ACC112 (cell line): ENCODE measurements at regions not wholly inside any gene's neighbourhood (a gene's known extent, or its start where the extent isn't known, plus 50 kb on each side); places are given as distances from the start of the nearest gene placed in this dataset.
"Not testable (repeated sequence)": the region's sequence is repeated elsewhere in the genome, so short reads cannot be mapped to it uniquely, and the experiment has no call there.

ENCODE experiments used
- H2AFZ ChIP-seq: fragments of 200-600 bp; sonication (generic); one replicate; pipeline ENCODE4 v1.6.0; 2017; ENCODE audit warnings: antibody characterized with exemption, low read length; ENCODE audit not compliant: unreplicated experiment
- H3K27ac ChIP-seq: fragments of 200-600 bp; sonication (generic); 2 replicates; pipeline ENCODE4 v1.5.1; 2014; ENCODE audit warnings: low read depth, mild to moderate bottlenecking, antibody characterized with exemption, low read length, moderate library complexity
- H3K27me3 ChIP-seq: fragments of 200-600 bp; sonication (generic); 2 replicates; pipeline ENCODE4 v1.6.1; 2014; ENCODE audit warnings: mild to moderate bottlenecking, antibody characterized with exemption, low read length, moderate library complexity, mixed read lengths; ENCODE audit not compliant: insufficient read depth
- H3K36me3 ChIP-seq: fragments of 200-600 bp; sonication (generic); 2 replicates; pipeline ENCODE4 v1.6.1; 2016; ENCODE audit warnings: mild to moderate bottlenecking, antibody characterized with exemption, low read length, moderate library complexity, mixed read lengths; ENCODE audit not compliant: insufficient read depth
- H3K4me1 ChIP-seq: fragments of 200-600 bp; sonication (generic); one replicate; pipeline ENCODE4 v1.6.1; 2016; ENCODE audit warnings: low read length, mixed read lengths; ENCODE audit not compliant: insufficient read depth, unreplicated experiment, control insufficient read depth
- H3K4me3 ChIP-seq: fragments of 200-600 bp; sonication (generic); 2 replicates; pipeline ENCODE4 v1.5.1; 2014; ENCODE audit warnings: mild to moderate bottlenecking, low read depth, low read length
- H3K79me2 ChIP-seq: fragments of 200-600 bp; sonication (generic); one replicate; pipeline ENCODE4 v1.6.0; 2016; ENCODE audit warnings: low read length; ENCODE audit not compliant: control insufficient read depth, unreplicated experiment, insufficient read depth

DNA sequence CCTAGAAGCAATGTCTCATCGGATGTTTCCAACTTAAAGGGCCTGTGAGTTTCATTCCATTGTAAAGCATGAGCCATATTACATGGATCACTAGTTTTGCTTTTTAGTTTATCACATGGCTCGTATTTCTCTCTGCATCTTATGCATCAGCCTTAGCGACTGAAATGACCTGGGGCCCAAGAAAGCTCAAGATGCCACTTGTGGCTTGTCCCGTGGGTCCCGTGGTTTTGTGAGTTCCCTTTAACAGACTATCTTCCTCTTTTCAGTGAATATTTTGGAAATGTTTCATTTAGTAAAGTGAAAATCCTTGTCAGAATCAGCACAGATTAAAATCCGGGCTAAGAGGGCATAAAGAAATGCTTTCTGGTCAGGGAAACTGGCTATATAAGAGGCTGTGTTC is 86.2 kb upstream of the PPM1H start:
- Histone ChIP-seq H3K36me3 (no peaks in the 10 kb centered on the region), H2AFZ (no peak overlapping the region), H3K79me2 (no peaks in the 10 kb centered on the region), H3K27me3 (no peaks in the 10 kb centered on the region), H3K27ac (no peak overlapping the region), H3K4me3 (no peak overlapping the region), H3K4me1 (peaks cover 7% of the 10 kb centered on the region)

DNA sequence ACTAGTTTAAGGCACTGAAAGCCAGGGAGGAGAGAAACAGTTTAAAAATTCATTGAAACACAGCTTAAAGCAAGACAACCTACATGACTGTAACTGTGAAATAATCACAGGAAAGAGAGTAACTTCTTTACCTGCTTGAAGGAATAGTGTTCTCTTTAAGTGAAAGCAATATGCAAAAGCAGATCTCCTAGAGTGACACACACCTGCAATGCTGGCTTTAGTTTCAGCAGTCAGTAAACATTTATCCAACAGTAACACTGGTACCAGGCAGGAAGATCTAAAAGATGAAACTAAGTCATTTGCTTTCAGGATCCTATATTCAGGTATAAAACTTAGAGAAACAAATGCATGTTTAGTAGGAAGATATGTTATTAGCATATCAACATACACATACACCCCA is 85.3 kb upstream of the PPM1H start:
- H2AFZ ChIP-seq: no peak overlapping the region
- H3K27ac ChIP-seq: no peak overlapping the region
- H3K4me3 ChIP-seq: no peak overlapping the region
- H3K79me2 ChIP-seq: no peaks in the 10 kb centered on the region
- H3K36me3 ChIP-seq: no peaks in the 10 kb centered on the region
- no peaks in the 10 kb centered on the region for H3K27me3 ChIP-seq
- peaks cover 7% of the 10 kb centered on the region for H3K4me1 ChIP-seq

DNA sequence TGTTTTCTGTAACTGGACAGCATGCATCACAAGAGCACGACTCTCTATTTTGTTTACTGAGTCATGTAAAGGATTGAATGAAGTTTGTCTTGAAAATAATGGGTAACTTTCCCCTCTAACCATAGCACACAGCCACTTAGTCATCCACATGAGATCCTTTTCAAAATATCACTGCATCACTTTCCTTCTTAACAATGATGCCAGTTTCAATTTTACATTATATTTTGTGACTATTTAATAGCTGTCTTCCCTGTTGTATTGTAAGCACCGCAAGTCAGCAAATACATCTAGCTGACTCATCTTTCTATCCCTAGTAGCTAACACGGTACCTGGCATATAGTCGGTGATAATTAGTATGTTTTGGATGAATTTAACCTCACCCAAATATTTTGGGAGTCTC is 83.3 kb upstream of the PPM1H start:
- H2AFZ ChIP-seq: no peak overlapping the region
- H3K27me3 ChIP-seq: no peaks in the 10 kb centered on the region
- no peaks in the 10 kb centered on the region for H3K36me3 ChIP-seq
- H3K4me1 ChIP-seq: peaks cover 7% of the 10 kb centered on the region
- no peak overlapping the region for H3K4me3 ChIP-seq
- no peaks in the 10 kb centered on the region for H3K79me2 ChIP-seq
- no peak overlapping the region for H3K27ac ChIP-seq

DNA sequence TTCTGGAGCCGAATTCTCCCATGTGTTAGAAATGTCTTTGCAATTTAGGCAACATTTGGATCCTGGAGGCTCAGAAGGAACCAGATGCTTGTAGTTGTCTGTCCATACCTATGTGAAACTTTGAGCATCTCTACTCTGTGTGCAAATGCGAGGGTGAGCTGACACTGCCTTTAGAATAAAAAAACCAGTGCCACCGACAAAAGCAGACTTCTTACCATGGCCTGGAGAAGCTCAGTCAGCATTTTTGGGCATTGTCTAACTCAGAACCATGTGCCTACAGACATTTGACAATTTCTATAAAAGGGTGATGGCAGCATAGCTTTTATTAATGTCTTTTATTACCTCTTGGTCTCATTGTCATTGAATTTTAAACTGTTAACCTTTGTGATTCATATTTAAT is 78.4 kb upstream of the PPM1H start:
- H3K27ac ChIP-seq: no peak overlapping the region
- H3K4me3 ChIP-seq: no peak overlapping the region
- no peaks in the 10 kb centered on the region for H3K79me2 ChIP-seq
- H2AFZ ChIP-seq: no peak overlapping the region
- no peaks in the 10 kb centered on the region for H3K36me3 ChIP-seq
- H3K4me1 ChIP-seq: peaks cover under 1% of the 10 kb centered on the region
- H3K27me3 ChIP-seq: no peaks in the 10 kb centered on the region

DNA sequence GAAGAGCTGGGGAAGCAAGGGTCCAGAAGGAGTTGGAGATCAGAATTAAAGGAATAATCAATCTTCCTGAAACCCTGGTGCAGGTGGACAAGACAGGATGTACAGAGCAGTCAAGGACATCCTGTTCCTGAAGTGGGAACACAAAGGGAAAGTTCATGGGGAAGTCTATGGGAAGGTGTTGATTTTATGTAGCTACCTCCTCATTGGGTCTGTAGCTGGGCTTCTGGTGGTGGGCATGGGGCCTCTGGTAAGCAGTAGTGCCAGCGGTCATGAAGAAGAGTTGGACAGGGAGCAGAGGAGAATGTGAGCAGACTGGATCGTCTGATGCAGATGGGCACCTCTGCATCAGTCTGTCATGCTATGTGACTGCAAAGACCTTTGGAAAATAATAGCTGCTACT is 75.7 kb upstream of the PPM1H start:
- H3K4me1 ChIP-seq: no peaks in the 10 kb centered on the region
- H3K36me3 ChIP-seq: no peaks in the 10 kb centered on the region
- H3K27me3 ChIP-seq: no peaks in the 10 kb centered on the region
- no peak overlapping the region for H3K4me3 ChIP-seq
- no peaks in the 10 kb centered on the region for H3K79me2 ChIP-seq
- H2AFZ ChIP-seq: no peak overlapping the region
- no peak overlapping the region for H3K27ac ChIP-seq

DNA sequence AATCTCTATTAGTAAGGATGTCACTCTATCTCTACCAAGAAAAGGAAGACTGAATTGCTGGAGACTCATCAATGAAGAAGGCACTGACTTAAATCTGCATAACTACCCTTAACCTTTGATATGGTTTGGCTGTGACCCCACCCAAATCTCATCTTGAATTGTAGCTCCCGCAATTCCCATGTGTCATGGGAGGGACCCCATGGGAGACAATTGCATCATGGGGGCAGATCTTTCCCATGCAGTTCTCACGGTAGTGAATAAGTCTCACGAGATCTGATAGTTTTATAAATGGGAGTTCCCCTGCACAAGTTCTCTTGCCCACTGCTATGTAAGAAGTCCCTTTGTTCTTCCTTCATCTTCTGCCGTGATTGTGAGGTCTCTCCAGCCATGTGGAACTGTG is 73.4 kb upstream of the PPM1H start:
- H3K79me2 ChIP-seq: no peaks in the 10 kb centered on the region

DNA sequence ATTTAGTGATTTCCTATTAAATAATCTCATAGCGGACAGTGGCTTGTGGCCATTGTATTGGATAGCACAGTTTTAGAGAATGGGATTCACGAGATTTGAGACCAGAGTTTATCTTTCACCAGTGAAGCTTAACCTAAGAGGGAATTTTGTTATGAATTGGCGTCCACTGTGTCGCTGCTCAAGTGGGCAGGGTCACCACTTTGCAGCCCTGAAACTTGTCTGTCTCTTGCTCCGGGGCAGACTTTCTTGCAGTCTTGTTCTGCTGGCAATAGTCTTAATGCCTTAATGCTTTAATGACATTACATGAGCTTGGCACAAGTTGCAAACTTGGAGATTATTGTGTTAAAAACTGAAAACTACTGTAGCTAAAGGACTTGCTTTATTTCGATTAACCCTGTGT is 72.8 kb upstream of the PPM1H start:
- H2AFZ ChIP-seq: no peak overlapping the region
- H3K27ac ChIP-seq: no peak overlapping the region
- no peak overlapping the region for H3K4me3 ChIP-seq
- H3K79me2 ChIP-seq: no peaks in the 10 kb centered on the region
- no peaks in the 10 kb centered on the region for H3K36me3 ChIP-seq
- peaks cover 3% of the 10 kb centered on the region; the same call in 1 of the 2 replicates for H3K27me3 ChIP-seq
- no peaks in the 10 kb centered on the region for H3K4me1 ChIP-seq

More for the DNA sequence above, 73.4 kb upstream of the PPM1H start:
- Histone ChIP-seq H3K4me3 (no peak overlapping the region), H2AFZ (no peak overlapping the region), H3K27me3 (peaks cover 3% of the 10 kb centered on the region; the same call in 1 of the 2 replicates), H3K4me1 (no peaks in the 10 kb centered on the region), H3K36me3 (no peaks in the 10 kb centered on the region), H3K27ac (no peak overlapping the region)

DNA sequence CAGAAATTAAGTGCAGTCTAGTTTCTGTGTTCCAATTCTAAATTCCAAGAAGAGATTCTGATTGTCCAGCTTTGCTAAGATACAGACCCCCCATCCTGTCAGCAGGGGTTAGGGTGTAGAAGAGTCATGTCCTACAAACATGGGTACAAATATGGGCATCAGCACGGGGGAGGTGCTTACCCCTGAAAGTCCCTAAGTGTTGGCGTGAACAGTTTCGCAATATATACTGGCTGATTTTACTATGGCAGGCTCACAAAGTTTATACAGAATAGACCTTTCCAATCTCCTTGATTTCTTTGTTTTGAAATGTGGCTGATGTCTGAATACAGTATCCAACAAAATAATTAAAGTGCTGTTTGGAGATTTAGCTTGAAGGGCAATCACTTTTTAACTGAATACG is 71.6 kb upstream of the PPM1H start:
- no peak overlapping the region for H3K27ac ChIP-seq
- no peak overlapping the region for H3K4me3 ChIP-seq
- H2AFZ ChIP-seq: no peak overlapping the region
- H3K27me3 ChIP-seq: peaks cover 3% of the 10 kb centered on the region; the same call in 1 of the 2 replicates
- H3K79me2 ChIP-seq: no peaks in the 10 kb centered on the region
- H3K4me1 ChIP-seq: no peaks in the 10 kb centered on the region
- H3K36me3 ChIP-seq: no peaks in the 10 kb centered on the region

DNA sequence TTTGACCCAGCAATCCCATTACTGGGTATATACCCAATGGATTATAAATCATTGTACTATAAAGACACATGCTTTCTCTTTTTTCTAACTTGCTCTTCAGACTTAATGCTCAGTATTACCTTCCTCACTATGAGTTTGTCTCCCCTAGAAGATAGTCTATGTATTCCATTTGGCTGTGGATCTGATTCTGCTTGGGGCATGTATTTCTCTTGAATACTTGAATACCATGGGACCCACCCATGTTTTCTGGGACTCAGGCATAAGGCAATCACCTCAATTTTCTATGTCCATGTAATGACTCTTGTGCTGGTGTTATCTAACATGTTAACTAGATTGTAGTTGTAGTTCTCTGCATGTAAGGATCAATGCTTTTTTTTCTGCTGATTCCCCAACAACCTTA is 70.4 kb upstream of the PPM1H start:
- Histone ChIP-seq H3K27ac (no peak overlapping the region), H3K27me3 (peaks cover 14% of the 10 kb centered on the region; the same call in 1 of the 2 replicates), H3K79me2 (no peaks in the 10 kb centered on the region), H3K36me3 (no peaks in the 10 kb centered on the region), H2AFZ (no peak overlapping the region), H3K4me1 (no peaks in the 10 kb centered on the region), H3K4me3 (no peak overlapping the region)

DNA sequence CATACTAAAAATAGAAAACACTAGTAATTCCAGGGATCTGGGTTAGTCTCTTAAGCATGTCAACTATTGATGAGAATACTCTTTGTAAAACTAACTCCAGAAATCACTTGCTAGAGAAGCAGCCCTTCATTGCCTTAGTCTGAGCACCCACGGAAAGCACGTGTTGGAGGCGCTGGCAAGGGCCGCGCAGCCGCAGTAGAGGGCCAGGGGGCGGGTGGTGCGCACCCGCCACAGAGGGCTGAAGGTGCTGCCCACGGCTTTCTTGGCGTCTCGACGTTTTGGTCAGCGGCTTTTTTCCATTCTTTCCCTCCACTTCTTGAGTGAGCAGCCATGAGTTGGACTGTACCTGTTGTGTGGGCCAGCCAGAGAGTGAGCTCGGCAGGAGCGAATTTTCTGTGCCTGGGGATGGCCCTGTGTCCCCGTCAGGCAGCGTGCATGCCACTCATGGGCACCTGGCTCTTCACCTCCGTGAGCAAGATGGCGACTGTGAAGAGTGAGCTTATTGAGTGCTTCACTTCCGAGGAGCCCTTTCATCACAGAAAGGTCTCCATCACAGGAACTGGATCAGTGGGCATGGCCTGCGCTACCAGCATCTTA is 68.4 kb upstream of the PPM1H start:
- H3K36me3 ChIP-seq: no peaks in the 10 kb centered on the region
- H3K27me3 ChIP-seq: peaks cover 18% of the 10 kb centered on the region; the same call in 1 of the 2 replicates
- H3K79me2 ChIP-seq: no peaks in the 10 kb centered on the region
- no peak overlapping the region for H3K4me3 ChIP-seq
- no peaks in the 10 kb centered on the region for H3K4me1 ChIP-seq
- no peak overlapping the region for H2AFZ ChIP-seq
- H3K27ac ChIP-seq: no peak overlapping the region

DNA sequence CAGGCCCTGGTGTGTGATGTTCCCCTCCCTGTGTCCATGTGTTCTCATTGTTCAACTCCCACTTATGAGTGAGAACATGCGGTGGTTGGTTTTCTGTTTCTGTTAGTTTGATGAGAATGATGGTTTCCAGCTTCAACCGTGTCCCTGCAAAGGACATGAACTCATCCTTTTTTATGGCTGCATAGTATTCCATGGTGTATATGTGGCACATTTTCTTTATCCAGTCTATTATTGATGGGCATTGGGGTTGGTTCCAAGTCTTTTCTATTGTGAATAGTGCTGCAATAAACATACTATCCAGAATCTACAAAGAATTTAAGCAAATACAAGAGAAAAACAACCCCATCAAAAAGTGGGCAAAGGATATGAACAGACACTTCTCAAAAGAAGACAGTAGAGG is 67.1 kb upstream of the PPM1H start:
- not testable (repeated sequence) for H3K36me3 ChIP-seq, H3K27ac ChIP-seq, H3K79me2 ChIP-seq

More for the DNA sequence above, 67.1 kb upstream of the PPM1H start:
- H3K4me1 ChIP-seq, H3K4me3 ChIP-seq, H2AFZ ChIP-seq: not testable (repeated sequence)
- H3K27me3 ChIP-seq: peaks cover 18% of the 10 kb centered on the region; the same call in 1 of the 2 replicates
